ENCODE measurements at regions not wholly inside any gene's neighbourhood (a gene's known extent, or its start where the extent isn't known, plus 50 kb on each side); places are given as distances from the start of the nearest gene placed in this dataset.

DNA sequence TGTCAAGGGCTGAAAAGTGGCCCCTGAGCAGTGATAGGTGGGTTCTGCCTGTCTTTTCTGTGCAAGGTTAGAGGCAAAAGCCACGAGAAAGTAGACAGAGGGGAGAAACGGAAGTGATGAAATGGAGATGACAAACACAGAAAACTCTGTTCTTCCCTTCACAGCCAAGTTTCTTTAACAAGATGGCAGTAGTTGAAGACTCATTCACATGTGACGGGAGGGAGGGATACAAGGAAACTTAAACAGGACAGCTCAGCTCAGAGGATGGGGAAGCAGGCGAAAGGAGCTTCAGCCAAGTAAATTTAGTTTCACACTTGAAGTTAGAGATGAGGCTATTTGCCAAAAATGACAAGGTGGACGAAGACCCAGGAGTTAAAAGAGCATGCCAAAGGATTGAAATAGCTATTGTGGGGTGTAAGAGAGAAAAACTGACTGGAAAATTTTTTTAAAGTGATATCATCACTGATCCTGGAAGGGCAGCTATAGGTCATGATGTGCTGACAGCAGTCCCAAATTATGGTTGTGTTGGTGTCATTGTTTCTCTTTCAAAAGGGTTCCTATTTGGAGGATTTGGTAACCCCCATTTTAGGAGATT is 347.9 kb downstream of the EFNB2 start:
- H2BK12ac ChIP-seq (ENCODE audit: low read depth, low read length) = no peak overlapping the region
- H4K20me1 ChIP-seq (replicated peaks in 1 of 2; ENCODE audit: control insufficient read depth in 1 of 2, insufficient read depth in 2 of 2, low read length in 2 of 2) = no peaks in the 10 kb centered on the region
- no peak overlapping the region for H3K4ac ChIP-seq (replicated peaks; ENCODE audit: insufficient read length, low read depth, low read length)
- H3K27me3 ChIP-seq (replicated peaks in 1 of 4; ENCODE audit: control insufficient read depth in 3 of 4, extremely low read depth in 1 of 4, insufficient read depth in 3 of 4, low read length in 3 of 4) = no peaks in the 10 kb centered on the region
- no peak overlapping the region for H2BK15ac ChIP-seq (ENCODE audit: low read length)
- H3K4me1 ChIP-seq (replicated peaks in 1 of 4; ENCODE audit: control insufficient read depth in 3 of 4, insufficient read depth in 4 of 4, low read length in 3 of 4) = no peaks in the 10 kb centered on the region
- H2BK120ac ChIP-seq (replicated peaks; ENCODE audit: low read depth, low read length) = no peak overlapping the region
- no peak overlapping the region for H2BK5ac ChIP-seq (ENCODE audit: low read depth, low read length)
- H4K91ac ChIP-seq (replicated peaks; ENCODE audit: insufficient read length, low read length) = no peak overlapping the region
- CTCF ChIA-PET (ENCODE audit: partially characterized antibody) = interaction anchor here (1.2 kb wide), 1 partner anchor 103 kb away, joined by 3 read pairs; no protein-coding TSS in a partner anchor
- H4K8ac ChIP-seq (ENCODE audit: extremely low read depth, insufficient read depth, low read length) = no peak overlapping the region
- H3K79me1 ChIP-seq (ENCODE audit: low read depth, low read length) = no peaks in the 10 kb centered on the region; the same call in 1 of the 2 replicates
- no peak overlapping the region for H3K27ac ChIP-seq (ENCODE audit: low read depth, low read length)
- no peak overlapping the region for H3K4me3 ChIP-seq (ENCODE audit: extremely low read depth in 1 of 4, insufficient read depth in 2 of 4, low read depth in 3 of 4, low read length in 4 of 4)
- 74% methylated on average over 5 of the region's 5 CpGs; no CpG with 5 or more reads in 1 of the 2 experiments for WGBS, 2 experiments (ENCODE audit: extremely low coverage in 1 of 2, insufficient coverage in 1 of 2, insufficient read length in 1 of 2, insufficient replicate concordance in 2 of 2, low coverage in 1 of 2, low lambda C conversion rate in 2 of 2, missing lambda C conversion rate in 1 of 2)
- H3K4me2 ChIP-seq (ENCODE audit: insufficient read depth in 1 of 2, low read depth in 2 of 2, low read length in 2 of 2) = no peak overlapping the region
- DNase-seq (ENCODE audit: low read depth in 1 of 2, low spot score in 2 of 2) (no peak), FAIRE-seq (no peak)
- no peak overlapping the region for H3K56ac ChIP-seq (replicated peaks; ENCODE audit: insufficient read length, low read depth, low read length)
- H4K5ac ChIP-seq (ENCODE audit: insufficient read length, low read depth, low read length) = no peak overlapping the region
- H2AFZ ChIP-seq (ENCODE audit: low read length) = no peak overlapping the region
- H3K23me2 ChIP-seq (ENCODE audit: low read depth, low read length) = peaks cover 2% of the 10 kb centered on the region; the same call in 1 of the 2 replicates
- no peaks in the 10 kb centered on the region for H3K9me3 ChIP-seq (ENCODE audit: insufficient read depth in 2 of 2, low read depth in 1 of 2, low read length in 1 of 2)
- no peak overlapping the region for H3K14ac ChIP-seq (ENCODE audit: insufficient read length)
- POLR2A ChIA-PET (ENCODE audit: partially characterized antibody) = no interaction called here
- no peak overlapping the region for H3K18ac ChIP-seq (ENCODE audit: extremely low read depth, low read length)
- H3K9ac ChIP-seq (replicated peaks in 1 of 4; ENCODE audit: extremely low read depth in 1 of 4, low read depth in 3 of 4, low read length in 3 of 4) = no peak overlapping the region
- H3K79me2 ChIP-seq (ENCODE audit: control insufficient read depth in 1 of 2, insufficient read depth in 2 of 2, low read length in 2 of 2) = no peaks in the 10 kb centered on the region
- H3K23ac ChIP-seq (ENCODE audit: insufficient read length) = no peak overlapping the region
- no peaks in the 10 kb centered on the region for H3K36me3 ChIP-seq (ENCODE audit: control insufficient read depth in 2 of 4, insufficient read depth in 4 of 4, low read length in 3 of 4)
- H2BK20ac ChIP-seq (ENCODE audit: low read length) = no peak overlapping the region
- H2AK5ac ChIP-seq (ENCODE audit: low read depth, low read length) = no peak overlapping the region
- no peak for TF ChIP-seq BCL11A (IDR thresholded peaks at IDR 0.05; ENCODE audit: low read depth in 2 of 2, low read length in 2 of 2)
- no peak for TF ChIP-seq SIX5 (IDR thresholded peaks at IDR 0.05; ENCODE audit: low read depth, low read length)
- no peak for TF ChIP-seq EP300 (IDR thresholded peaks at IDR 0.05; ENCODE audit: borderline replicate concordance in 1 of 2, low read depth in 2 of 2, low read length in 2 of 2)
- TF ChIP-seq KDM4A (IDR thresholded peaks at IDR 0.05; ENCODE audit: low read depth, low read length, severe bottlenecking) = no peak
- no peak for TF ChIP-seq SUZ12 (IDR thresholded peaks at IDR 0.05; ENCODE audit: low read length)
- TF ChIP-seq SRF (IDR thresholded peaks at IDR 0.05; ENCODE audit: low read depth, low read length) = no peak
- no peak for TF ChIP-seq KDM1A (IDR thresholded peaks at IDR 0.05; ENCODE audit: borderline replicate concordance, low read length)
- TF ChIP-seq RBBP5 (IDR thresholded peaks at IDR 0.05; ENCODE audit: borderline replicate concordance, low read depth, low read length) = no peak
- TF ChIP-seq POU5F1 (IDR thresholded peaks at IDR 0.05; ENCODE audit: low read depth, low read length) = no peak
- TF ChIP-seq CREB1 (IDR thresholded peaks at IDR 0.05) = no peak
- TF ChIP-seq RNF2 (IDR thresholded peaks at IDR 0.05; ENCODE audit: borderline replicate concordance, low read depth, low read length, missing control alignments, poor library complexity, severe bottlenecking) = no peak
- TF ChIP-seq, protein P1, sequence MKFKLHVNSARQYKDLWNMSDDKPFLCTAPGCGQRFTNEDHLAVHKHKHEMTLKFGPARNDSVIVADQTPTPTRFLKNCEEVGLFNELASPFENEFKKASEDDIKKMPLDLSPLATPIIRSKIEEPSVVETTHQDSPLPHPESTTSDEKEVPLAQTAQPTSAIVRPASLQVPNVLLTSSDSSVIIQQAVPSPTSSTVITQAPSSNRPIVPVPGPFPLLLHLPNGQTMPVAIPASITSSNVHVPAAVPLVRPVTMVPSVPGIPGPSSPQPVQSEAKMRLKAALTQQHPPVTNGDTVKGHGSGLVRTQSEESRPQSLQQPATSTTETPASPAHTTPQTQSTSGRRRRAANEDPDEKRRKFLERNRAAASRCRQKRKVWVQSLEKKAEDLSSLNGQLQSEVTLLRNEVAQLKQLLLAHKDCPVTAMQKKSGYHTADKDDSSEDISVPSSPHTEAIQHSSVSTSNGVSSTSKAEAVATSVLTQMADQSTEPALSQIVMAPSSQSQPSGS (IDR thresholded peaks at IDR 0.05; ENCODE audit: low read length) = no peak
